Right lobe of liver (tissue), 6 donors: ENCODE measurements at regions not wholly inside any gene's neighbourhood (a gene's known extent, or its start where the extent isn't known, plus 50 kb on each side); places are given as distances from the start of the nearest gene placed in this dataset.
"Not testable (repeated sequence)": the region's sequence is repeated elsewhere in the genome, so short reads cannot be mapped to it uniquely, and the experiment has no call there.

Experiments
- ATAC-seq, 4 donors: fragments of 200-7000 bp; cut with Tn5 transposase; one replicate each; pipeline ENCODE4 v1.9.1; 2020; ENCODE audit warnings: mild to moderate bottlenecking in 4 of 4, moderate library complexity in 4 of 4
- DNase-seq, 3 donors: peaks; one replicate each; pipeline ENCODE4 v3.0.0-alpha.2; 2020
- H3K27ac ChIP-seq, 3 donors: fragments of 200-600 bp; one replicate each; pipeline ENCODE4 v1.8.0; 2022
- H3K27me3 ChIP-seq, 2 donors: fragments of 200-600 bp; one replicate each; pipeline ENCODE4 v1.8.0; 2022
- H3K36me3 ChIP-seq, 4 donors: fragments of 200-600 bp; sonication (generic) in 1 of 4; one replicate each; pipeline versions ENCODE4 v1.5.1 to v1.8.0; 2017 to 2022; ENCODE audit warnings: control low read depth in 1 of 4
- H3K4me1 ChIP-seq, 4 donors: fragments of 200-600 bp; sonication (generic) in 1 of 4; one replicate each; pipeline versions ENCODE4 v1.5.1 to v1.8.0; 2017 to 2022; ENCODE audit warnings: control low read depth in 1 of 4
- H3K4me3 ChIP-seq, 3 donors: fragments of 200-600 bp; one replicate each; pipeline ENCODE4 v1.8.0; 2022
- H3K9me3 ChIP-seq, 4 donors: fragments of 200-600 bp; sonication (generic) in 1 of 4; one replicate each; pipeline versions ENCODE4 v1.5.1 to v1.8.0; 2017 to 2022; ENCODE audit warnings: control low read depth in 1 of 4
- CTCF ChIP-seq, 4 donors: fragments of 200-600 bp in 3 of 4; fragments of 450-650 bp in 1 of 4; IDR thresholded peaks; one replicate each; pipeline versions ENCODE4 v1.5.1 to v1.8.0; 2016 to 2022; ENCODE audit warnings: antibody characterized with exemption in 4 of 4, mild to moderate bottlenecking in 2 of 4
- POLR2A ChIP-seq: fragments of 450-650 bp; IDR thresholded peaks from one replicate; pipeline ENCODE4 v1.6.1; 2017; ENCODE audit warnings: antibody characterized with exemption, mild to moderate bottlenecking
- WGBS: methylation state at CpG from one replicate; pipeline ENCODE4 v1.1.6; 2018; ENCODE audit warnings: low coverage, low lambda C conversion rate; ENCODE audit not compliant: insufficient coverage; ENCODE audit errors: missing lambda C conversion rate; 5-methylcytosine and 5-hydroxymethylcytosine counted together
- intact Hi-C, 2 donors: fragments of 100-400 bp; cut with DNase I; formaldehyde crosslinking; loops; one replicate each; pipeline versions ENCODE4 v1.11.2 to v1.14.1; 2022
- donor health status: DM: no; HTN: yes; CAD: no.
- donor health status: DM: no; HTN: no; CAD: no.
- donor health status: DM: no; HTN: no; CAD: no.
- donor health status: DM: no; HTN: yes; CAD: no.
- donor health status: DM: no; HTN: yes; CAD: no.

DNA sequence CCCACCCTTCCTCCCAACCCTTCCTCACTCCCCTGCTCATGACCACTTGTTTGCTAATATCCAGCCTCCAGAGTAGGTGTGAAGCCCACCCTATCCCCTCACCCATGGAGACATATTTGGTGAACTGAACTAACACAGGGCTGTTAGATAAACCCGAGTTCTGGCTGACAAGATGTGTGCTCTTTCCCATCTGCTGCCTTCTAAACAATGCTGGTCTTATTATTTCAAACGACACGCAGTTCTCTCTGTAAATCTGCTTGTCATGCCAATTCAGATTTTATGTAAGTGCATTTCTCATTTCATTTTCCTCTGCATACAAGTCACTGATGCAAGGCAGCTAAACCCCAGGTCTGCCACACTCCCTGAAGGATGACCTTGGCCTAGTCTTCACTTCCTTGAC lies 343.0 kb upstream of the CDH5 start:
- intact Hi-C loops = no loop called here
- no peak for ATAC-seq

GRCh38 chr16:66020642-66021041 lies 345.8 kb upstream of the CDH5 start:
- Histone ChIP-seq H3K9me3 (no peaks in the 10 kb centered on the region), H3K36me3 (no peaks in the 10 kb centered on the region), H3K27me3 (no peaks in the 10 kb centered on the region), H3K27ac (no peak overlapping the region), H3K4me3 (no peak overlapping the region), H3K4me1 (no peaks in the 10 kb centered on the region)
- DNase-seq = no peak
- no peak for TF ChIP-seq CTCF (IDR thresholded peaks at IDR 0.05)
- no peak for TF ChIP-seq POLR2A
- intact Hi-C loops = no loop called here
- ATAC-seq = no peak

More for the DNA sequence above, 343.0 kb upstream of the CDH5 start:
- no peak for DNase-seq
- Histone ChIP-seq H3K9me3 (no peaks in the 10 kb centered on the region), H3K27ac (no peak overlapping the region), H3K27me3 (no peaks in the 10 kb centered on the region), H3K4me3 (no peak overlapping the region), H3K4me1 (no peaks in the 10 kb centered on the region), H3K36me3 (no peaks in the 10 kb centered on the region)
- 62% methylated on average over 3 of the region's 3 CpGs for WGBS
- TF ChIP-seq CTCF (IDR thresholded peaks at IDR 0.05) (no peak), POLR2A (no peak)

- DNase-seq (no peak), ATAC-seq (no peak)
- Histone ChIP-seq H3K9me3 (no peaks in the 10 kb centered on the region), H3K27ac (no peak overlapping the region), H3K4me1 (no peaks in the 10 kb centered on the region), H3K27me3 (no peaks in the 10 kb centered on the region), H3K4me3 (no peak overlapping the region), H3K36me3 (no peaks in the 10 kb centered on the region)
- TF ChIP-seq POLR2A = no peak
- no peak for TF ChIP-seq CTCF (IDR thresholded peaks at IDR 0.05)
- 94% methylated on average over 2 of the region's 2 CpGs for WGBS
- intact Hi-C loops = no loop called here
These were observed 346.4 kb upstream of the CDH5 start for GRCh38 chr16:66020046-66020445.

- H3K4me1 ChIP-seq, ATAC-seq, intact Hi-C loops, H3K9me3 ChIP-seq, H3K4me3 ChIP-seq, H3K27ac ChIP-seq, DNase-seq, H3K36me3 ChIP-seq, H3K27me3 ChIP-seq: not testable (repeated sequence)
- 61% methylated on average over 2 of the region's 3 CpGs for WGBS
These were observed 347.0 kb upstream of the CDH5 start for GRCh38 chr16:66019502-66019901.

DNA sequence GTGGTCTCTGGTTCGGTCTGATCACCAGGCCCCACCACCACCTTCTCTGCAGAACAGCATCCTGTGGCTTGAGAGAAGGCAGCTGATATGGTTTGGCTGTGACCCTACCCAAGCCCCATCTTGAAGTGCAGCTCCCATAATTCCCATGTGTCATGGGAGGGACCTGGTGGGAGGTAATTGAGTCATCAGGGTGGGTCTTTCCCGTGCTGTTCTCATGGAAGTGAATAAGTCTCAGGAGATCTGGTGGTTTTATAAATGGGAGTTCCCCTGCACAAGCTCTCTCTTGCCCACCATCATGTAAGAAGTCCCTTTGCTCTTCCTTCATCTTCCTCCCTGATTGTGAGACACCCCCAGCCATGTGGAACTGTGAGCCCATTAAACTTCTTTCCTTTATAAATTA lies 352.3 kb upstream of the CDH5 start:
- DNase-seq = no peak
- no peak for ATAC-seq
- Histone ChIP-seq H3K9me3 (no peaks in the 10 kb centered on the region), H3K27ac (no peak overlapping the region), H3K36me3 (no peaks in the 10 kb centered on the region), H3K27me3 (no peaks in the 10 kb centered on the region), H3K4me1 (no peaks in the 10 kb centered on the region), H3K4me3 (no peak overlapping the region)
- intact Hi-C loops = no loop called here
- WGBS = 61% methylated on average over 2 of the region's 2 CpGs
- TF ChIP-seq POLR2A = no peak

- DNase-seq = no peak
- ATAC-seq = no peak
- no peak overlapping the region for H3K27ac ChIP-seq
- H3K36me3 ChIP-seq = no peaks in the 10 kb centered on the region
- TF ChIP-seq POLR2A (no peak), CTCF (IDR thresholded peaks at IDR 0.05) (no peak)
- H3K4me3 ChIP-seq = no peak overlapping the region
- 73% methylated on average over 2 of the region's 2 CpGs for WGBS
- H3K27me3 ChIP-seq = no peaks in the 10 kb centered on the region
- no peaks in the 10 kb centered on the region for H3K9me3 ChIP-seq
- H3K4me1 ChIP-seq = no peaks in the 10 kb centered on the region
- intact Hi-C loops = no loop called here
These were observed 353.0 kb upstream of the CDH5 start for GRCh38 chr16:66013486-66013885.
